Uterus (tissue), 2 donors: ENCODE measurements at regions not wholly inside any gene's neighbourhood (a gene's known extent, or its start where the extent isn't known, plus 50 kb on each side); places are given as distances from the start of the nearest gene placed in this dataset.

Experiments used
- CTCF ChIP-seq, 4 experiments: fragments of 200-600 bp in 2 of 4; fragments of 450-650 bp in 2 of 4; sonication (generic) in 2 of 4; IDR thresholded peaks; one replicate each; pipeline ENCODE4 v1.5.1; 2016 to 2019; ENCODE audit warnings: antibody characterized with exemption in 4 of 4, mild to moderate bottlenecking in 2 of 4, moderate library complexity in 1 of 4
- POLR2A ChIP-seq, 2 donors: fragments of 450-650 bp; IDR thresholded peaks; one replicate each; pipeline ENCODE4 v1.6.1; 2016; ENCODE audit warnings: antibody characterized with exemption in 2 of 2, mild to moderate bottlenecking in 1 of 2, moderate library complexity in 1 of 2

GRCh38 chr2:183476490-183476889 lies 352.2 kb downstream of the NUP35 start:
- TF ChIP-seq CTCF (IDR thresholded peaks at IDR 0.05) (no peak), POLR2A (IDR thresholded peaks at IDR 0.05) (no peak)
